ENCODE measurements at regions not wholly inside any gene's neighbourhood (a gene's known extent, or its start where the extent isn't known, plus 50 kb on each side); places are given as distances from the start of the nearest gene placed in this dataset.

- Histone ChIP-seq H3K27ac (ENCODE audit: low read depth, low read length) (no peak overlapping the region), H3K79me2 (ENCODE audit: control insufficient read depth, low read length) (no peaks in the 10 kb centered on the region), H3F3A (ENCODE audit: control insufficient read depth, insufficient read depth) (no peaks in the 10 kb centered on the region), H3K27me3 (ENCODE audit: control insufficient read depth, low read length) (no peaks in the 10 kb centered on the region), H3K4me2 (ENCODE audit: low read length) (no peak overlapping the region), H3K4me1 (ENCODE audit: control insufficient read depth, low read length) (no peaks in the 10 kb centered on the region), H3K4me3 (ENCODE audit: low read length) (no peak overlapping the region), H3K36me3 (ENCODE audit: control insufficient read depth, low read length) (no peaks in the 10 kb centered on the region), H3K9me3 (ENCODE audit: control insufficient read depth, insufficient read depth, low read length) (no peaks in the 10 kb centered on the region), H3K9me2 (replicated peaks; ENCODE audit: control insufficient read depth, low read length) (no peaks in the 10 kb centered on the region), H4K20me1 (ENCODE audit: control insufficient read depth, insufficient read depth, low read depth, low read length) (no peaks in the 10 kb centered on the region)
- TF ChIP-seq EZH2phosphoT487 (IDR thresholded peaks at IDR 0.05; ENCODE audit: borderline replicate concordance, low read length): no peak
- TF ChIP-seq, protein P1, sequence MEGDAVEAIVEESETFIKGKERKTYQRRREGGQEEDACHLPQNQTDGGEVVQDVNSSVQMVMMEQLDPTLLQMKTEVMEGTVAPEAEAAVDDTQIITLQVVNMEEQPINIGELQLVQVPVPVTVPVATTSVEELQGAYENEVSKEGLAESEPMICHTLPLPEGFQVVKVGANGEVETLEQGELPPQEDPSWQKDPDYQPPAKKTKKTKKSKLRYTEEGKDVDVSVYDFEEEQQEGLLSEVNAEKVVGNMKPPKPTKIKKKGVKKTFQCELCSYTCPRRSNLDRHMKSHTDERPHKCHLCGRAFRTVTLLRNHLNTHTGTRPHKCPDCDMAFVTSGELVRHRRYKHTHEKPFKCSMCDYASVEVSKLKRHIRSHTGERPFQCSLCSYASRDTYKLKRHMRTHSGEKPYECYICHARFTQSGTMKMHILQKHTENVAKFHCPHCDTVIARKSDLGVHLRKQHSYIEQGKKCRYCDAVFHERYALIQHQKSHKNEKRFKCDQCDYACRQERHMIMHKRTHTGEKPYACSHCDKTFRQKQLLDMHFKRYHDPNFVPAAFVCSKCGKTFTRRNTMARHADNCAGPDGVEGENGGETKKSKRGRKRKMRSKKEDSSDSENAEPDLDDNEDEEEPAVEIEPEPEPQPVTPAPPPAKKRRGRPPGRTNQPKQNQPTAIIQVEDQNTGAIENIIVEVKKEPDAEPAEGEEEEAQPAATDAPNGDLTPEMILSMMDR (IDR thresholded peaks at IDR 0.05; ENCODE audit: low read depth, low read length, poor library complexity, severe bottlenecking): no peak
Observed at GRCh38 chr1:147053269-147053668, 115.1 kb downstream of the NBPF12 start.

DNA sequence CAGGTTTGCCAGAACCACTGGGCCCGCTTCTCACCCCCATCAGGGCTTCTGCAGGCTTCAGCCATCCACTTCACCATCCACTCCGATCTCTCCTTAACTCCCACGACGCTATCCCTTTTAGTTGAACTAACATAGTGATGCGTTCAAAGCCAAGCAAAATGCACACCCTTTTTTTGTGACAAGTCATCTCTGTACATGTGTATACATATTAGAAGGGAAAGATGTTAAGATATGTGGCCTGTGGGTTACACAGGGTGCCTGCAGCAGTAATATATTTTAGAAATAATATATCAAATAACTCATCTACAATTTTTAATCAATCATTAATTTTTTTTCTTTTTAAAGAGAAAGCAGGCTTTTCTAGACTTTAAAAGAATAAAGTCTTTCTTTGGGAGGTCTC, 114.6 kb downstream of the NBPF12 start:
- Histone ChIP-seq H3K27me3 (ENCODE audit: control insufficient read depth, low read length) (no peaks in the 10 kb centered on the region), H3K79me2 (ENCODE audit: control insufficient read depth, low read length) (no peaks in the 10 kb centered on the region), H4K20me1 (ENCODE audit: control insufficient read depth, insufficient read depth, low read depth, low read length) (no peaks in the 10 kb centered on the region), H3K4me2 (ENCODE audit: low read length) (no peak overlapping the region), H3K4me3 (ENCODE audit: low read length) (no peak overlapping the region), H3F3A (ENCODE audit: control insufficient read depth, insufficient read depth) (no peaks in the 10 kb centered on the region), H3K4me1 (ENCODE audit: control insufficient read depth, low read length) (no peaks in the 10 kb centered on the region), H3K9me2 (replicated peaks; ENCODE audit: control insufficient read depth, low read length) (no peaks in the 10 kb centered on the region), H3K36me3 (ENCODE audit: control insufficient read depth, low read length) (no peaks in the 10 kb centered on the region), H3K9me3 (ENCODE audit: control insufficient read depth, insufficient read depth, low read length) (no peaks in the 10 kb centered on the region), H3K27ac (ENCODE audit: low read depth, low read length) (no peak overlapping the region)
- TF ChIP-seq, protein P1 (IDR thresholded peaks at IDR 0.05; ENCODE audit: low read depth, low read length, poor library complexity, severe bottlenecking): no peak
- no peak for TF ChIP-seq EZH2phosphoT487 (IDR thresholded peaks at IDR 0.05; ENCODE audit: borderline replicate concordance, low read length)

DNA sequence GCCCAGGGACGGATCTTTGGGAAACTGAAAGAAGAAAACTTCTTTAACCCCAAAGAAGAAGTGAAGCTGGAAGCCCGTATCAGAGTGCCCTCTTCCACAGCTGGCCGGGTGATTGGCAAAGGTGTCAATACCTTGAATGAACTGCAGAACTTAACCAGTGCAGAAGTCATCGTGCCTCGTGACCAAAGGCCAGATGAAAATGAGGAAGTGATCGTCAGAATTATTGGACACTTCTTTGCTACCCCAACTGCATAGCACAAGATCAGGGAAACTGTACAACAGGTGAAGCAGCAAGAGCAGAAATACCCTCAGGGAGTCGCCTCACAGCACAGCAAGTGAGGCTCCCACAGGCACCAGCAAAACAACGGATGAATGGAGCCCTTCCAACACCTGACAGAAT, 114.0 kb downstream of the NBPF12 start:
- Histone ChIP-seq H3K9me2 (replicated peaks; ENCODE audit: control insufficient read depth, low read length) (no peaks in the 10 kb centered on the region), H3K27me3 (ENCODE audit: control insufficient read depth, low read length) (no peaks in the 10 kb centered on the region), H3K9me3 (ENCODE audit: control insufficient read depth, insufficient read depth, low read length) (no peaks in the 10 kb centered on the region), H3K4me2 (ENCODE audit: low read length) (no peak overlapping the region), H3F3A (ENCODE audit: control insufficient read depth, insufficient read depth) (no peaks in the 10 kb centered on the region), H3K4me3 (ENCODE audit: low read length) (no peak overlapping the region), H3K27ac (ENCODE audit: low read depth, low read length) (no peak overlapping the region), H3K4me1 (ENCODE audit: control insufficient read depth, low read length) (no peaks in the 10 kb centered on the region), H4K20me1 (ENCODE audit: control insufficient read depth, insufficient read depth, low read depth, low read length) (no peaks in the 10 kb centered on the region), H3K79me2 (ENCODE audit: control insufficient read depth, low read length) (no peaks in the 10 kb centered on the region), H3K36me3 (ENCODE audit: control insufficient read depth, low read length) (no peaks in the 10 kb centered on the region)
- TF ChIP-seq, protein P1 (IDR thresholded peaks at IDR 0.05; ENCODE audit: low read depth, low read length, poor library complexity, severe bottlenecking): no peak
- TF ChIP-seq EZH2phosphoT487 (IDR thresholded peaks at IDR 0.05; ENCODE audit: borderline replicate concordance, low read length): no peak

DNA sequence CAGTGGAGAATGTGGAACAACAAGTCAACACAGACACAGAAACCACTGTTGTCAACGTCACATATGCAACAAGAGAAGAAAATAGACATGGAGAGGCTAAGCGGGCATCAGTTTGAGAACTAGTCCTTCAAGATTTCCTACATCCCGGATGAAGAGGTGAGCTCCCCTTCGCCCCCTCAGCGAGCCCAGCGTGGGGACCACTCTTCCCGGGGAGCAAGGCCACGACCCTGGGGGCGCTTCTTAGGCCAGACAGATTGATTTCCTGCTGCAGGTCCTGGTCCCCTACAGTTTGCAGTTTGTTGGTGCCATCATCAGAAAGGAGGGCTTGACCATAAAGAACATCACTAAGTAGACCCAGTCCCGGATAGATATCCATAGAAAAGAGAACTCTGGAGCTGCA, 113.0 kb downstream of the NBPF12 start:
- no peaks in the 10 kb centered on the region for H3K4me1 ChIP-seq (ENCODE audit: control insufficient read depth, low read length)
- no peaks in the 10 kb centered on the region for H3K79me2 ChIP-seq (ENCODE audit: control insufficient read depth, low read length)
- no peak for TF ChIP-seq EZH2phosphoT487 (IDR thresholded peaks at IDR 0.05; ENCODE audit: borderline replicate concordance, low read length)
- TF ChIP-seq, protein P1 (IDR thresholded peaks at IDR 0.05; ENCODE audit: low read depth, low read length, poor library complexity, severe bottlenecking): no peak
- no peaks in the 10 kb centered on the region for H3K36me3 ChIP-seq (ENCODE audit: control insufficient read depth, low read length)
- no peaks in the 10 kb centered on the region for H3K9me3 ChIP-seq (ENCODE audit: control insufficient read depth, insufficient read depth, low read length)
- H3K27ac ChIP-seq (ENCODE audit: low read depth, low read length): no peak overlapping the region
- H4K20me1 ChIP-seq (ENCODE audit: control insufficient read depth, insufficient read depth, low read depth, low read length): no peaks in the 10 kb centered on the region
- no peak overlapping the region for H3K4me2 ChIP-seq (ENCODE audit: low read length)
- no peaks in the 10 kb centered on the region for H3F3A ChIP-seq (ENCODE audit: control insufficient read depth, insufficient read depth)
- peaks cover 4% of the 10 kb centered on the region; the same call in 1 of the 2 replicates for H3K27me3 ChIP-seq (ENCODE audit: control insufficient read depth, low read length)
- H3K4me3 ChIP-seq (ENCODE audit: low read length): no peak overlapping the region
- no peaks in the 10 kb centered on the region for H3K9me2 ChIP-seq (replicated peaks; ENCODE audit: control insufficient read depth, low read length)

Measured in DOHH2 (cell line).